ENCODE measurements at regions not wholly inside any gene's neighbourhood (a gene's known extent, or its start where the extent isn't known, plus 50 kb on each side); places are given as distances from the start of the nearest gene placed in this dataset.
A peak's percentile ranks its signal among the peaks of the same experiment; 100 is the strongest.

GRCh38 chr9:104988539-104988938, 60.6 kb upstream of the ABCA1 start:
- no peak overlapping the region for H3K27ac ChIP-seq (ENCODE audit: low read depth, low read length, poor library complexity, severe bottlenecking)
- H3K4me1 ChIP-seq (ENCODE audit: insufficient read depth, low read length, severe bottlenecking): peaks cover 56% of the 10 kb centered on the region
- no peaks in the 10 kb centered on the region for H3K27me3 ChIP-seq (ENCODE audit: insufficient read depth, low read length)
- no peaks in the 10 kb centered on the region for H3F3A ChIP-seq (ENCODE audit: insufficient read depth, low read length)
- H2AFZ ChIP-seq (ENCODE audit: low read length): no peak overlapping the region
- no peaks in the 10 kb centered on the region for H3K9me2 ChIP-seq (ENCODE audit: low read depth, low read length)
- TF ChIP-seq CTCF (IDR thresholded peaks at IDR 0.05; ENCODE audit: low read length) (no peak), EZH2 (IDR thresholded peaks at IDR 0.05; ENCODE audit: borderline replicate concordance, low read length) (no peak)
- no peaks in the 10 kb centered on the region for H3K36me3 ChIP-seq (ENCODE audit: insufficient read depth, low read length)
- H3K4me3 ChIP-seq (ENCODE audit: low read depth, low read length, poor library complexity, severe bottlenecking): no peak overlapping the region
- no peak overlapping the region for H3K4me2 ChIP-seq (ENCODE audit: low read length)
- no peaks in the 10 kb centered on the region for H3K9me3 ChIP-seq (ENCODE audit: low read length)
- no peaks in the 10 kb centered on the region for H3K79me2 ChIP-seq (ENCODE audit: insufficient read depth, low read length)
- H3K9ac ChIP-seq (ENCODE audit: low read length): no peak overlapping the region
- no peaks in the 10 kb centered on the region for H4K20me1 ChIP-seq (ENCODE audit: insufficient read depth, low read length)

GRCh38 chr9:104991144-104991953, 63.4 kb upstream of the ABCA1 start:
- H3K9me3 ChIP-seq (ENCODE audit: low read length): no peaks in the 10 kb centered on the region
- no peaks in the 10 kb centered on the region for H3K79me2 ChIP-seq (ENCODE audit: insufficient read depth, low read length)
- peak overlapping the region; percentile 57; the same call in 1 of the 2 replicates for H3K9ac ChIP-seq (ENCODE audit: low read length)
- no peak overlapping the region for H2AFZ ChIP-seq (ENCODE audit: low read length)
- peak overlapping the region; percentile 84 for H3K27ac ChIP-seq (ENCODE audit: low read depth, low read length, poor library complexity, severe bottlenecking)
- no peak for TF ChIP-seq EZH2 (IDR thresholded peaks at IDR 0.05; ENCODE audit: borderline replicate concordance, low read length)
- no peak for TF ChIP-seq CTCF (IDR thresholded peaks at IDR 0.05; ENCODE audit: low read length)
- H3K9me2 ChIP-seq (ENCODE audit: low read depth, low read length): no peaks in the 10 kb centered on the region
- no peaks in the 10 kb centered on the region for H4K20me1 ChIP-seq (ENCODE audit: insufficient read depth, low read length)
- H3K4me2 ChIP-seq (ENCODE audit: low read length): peak overlapping the region; percentile 67
- H3K36me3 ChIP-seq (ENCODE audit: insufficient read depth, low read length): no peaks in the 10 kb centered on the region
- H3K27me3 ChIP-seq (ENCODE audit: insufficient read depth, low read length): no peaks in the 10 kb centered on the region
- peak overlapping the region; percentile 59 for H3K4me3 ChIP-seq (ENCODE audit: low read depth, low read length, poor library complexity, severe bottlenecking)
- no peaks in the 10 kb centered on the region for H3F3A ChIP-seq (ENCODE audit: insufficient read depth, low read length)
- peaks cover 52% of the 10 kb centered on the region for H3K4me1 ChIP-seq (ENCODE audit: insufficient read depth, low read length, severe bottlenecking)

DNA sequence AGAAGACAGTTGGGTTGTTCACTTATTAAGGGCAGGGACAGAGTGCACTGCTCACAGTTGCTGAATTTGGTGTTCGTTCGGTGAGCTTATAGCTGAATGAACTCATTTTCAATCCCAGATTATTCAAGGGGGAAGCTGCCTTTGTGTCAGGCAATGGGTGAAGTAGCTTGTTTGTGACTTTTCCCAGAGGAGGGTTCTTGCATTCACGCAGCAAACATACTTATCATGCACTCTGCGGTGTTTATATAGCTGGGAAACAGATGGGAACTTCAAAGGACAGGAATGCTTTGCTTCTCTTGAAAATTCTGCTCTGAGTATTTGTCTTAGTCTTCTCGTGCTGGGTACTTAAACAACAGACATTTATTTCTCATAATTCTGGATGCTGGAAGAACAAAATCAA, 64.7 kb upstream of the ABCA1 start:
- H3K27me3 ChIP-seq (ENCODE audit: insufficient read depth, low read length): no peaks in the 10 kb centered on the region
- no peaks in the 10 kb centered on the region for H4K20me1 ChIP-seq (ENCODE audit: insufficient read depth, low read length)
- H3K79me2 ChIP-seq (ENCODE audit: insufficient read depth, low read length): no peaks in the 10 kb centered on the region
- no peaks in the 10 kb centered on the region for H3K36me3 ChIP-seq (ENCODE audit: insufficient read depth, low read length)
- H3K9me2 ChIP-seq (ENCODE audit: low read depth, low read length): no peaks in the 10 kb centered on the region
- H3K4me2 ChIP-seq (ENCODE audit: low read length): no peak overlapping the region; the same call in 1 of the 2 replicates
- no peaks in the 10 kb centered on the region for H3K9me3 ChIP-seq (ENCODE audit: low read length)
- TF ChIP-seq EZH2 (IDR thresholded peaks at IDR 0.05; ENCODE audit: borderline replicate concordance, low read length) (no peak), CTCF (IDR thresholded peaks at IDR 0.05; ENCODE audit: low read length) (no peak)
- H2AFZ ChIP-seq (ENCODE audit: low read length): no peak overlapping the region
- H3K9ac ChIP-seq (ENCODE audit: low read length): no peak overlapping the region
- H3K4me1 ChIP-seq (ENCODE audit: insufficient read depth, low read length, severe bottlenecking): peaks cover 56% of the 10 kb centered on the region
- H3K27ac ChIP-seq (ENCODE audit: low read depth, low read length, poor library complexity, severe bottlenecking): peak overlapping the region; percentile 52
- H3K4me3 ChIP-seq (ENCODE audit: low read depth, low read length, poor library complexity, severe bottlenecking): no peak overlapping the region
- no peaks in the 10 kb centered on the region for H3F3A ChIP-seq (ENCODE audit: insufficient read depth, low read length)
